Colonic mucosa (tissue), 4 donors: ENCODE measurements at regions not wholly inside any gene's neighbourhood (a gene's known extent, or its start where the extent isn't known, plus 50 kb on each side); places are given as distances from the start of the nearest gene placed in this dataset.

ENCODE experiments used
- DNase-seq: peaks from one replicate; pipeline ENCODE4 v3.0.0-alpha.2; 2020
- H3K27ac ChIP-seq: fragments of 200-600 bp; one replicate; pipeline ENCODE4 v1.8.0; 2021
- H3K27me3 ChIP-seq: fragments of 200-600 bp; one replicate; pipeline ENCODE4 v1.8.0; 2021
- H3K36me3 ChIP-seq: fragments of 200-600 bp; one replicate; pipeline ENCODE4 v1.8.0; 2021
- H3K4me1 ChIP-seq: fragments of 200-600 bp; one replicate; pipeline ENCODE4 v1.8.0; 2021; ENCODE audit warnings: mild to moderate bottlenecking
- H3K4me3 ChIP-seq: fragments of 200-600 bp; one replicate; pipeline ENCODE4 v1.8.0; 2021
- H3K9ac ChIP-seq, 2 donors: one replicate each; pipeline ENCODE4 v1.7.0; 2013; ENCODE audit warnings: control low read depth in 2 of 2, low read depth in 2 of 2, low read length in 2 of 2
- H3K9me3 ChIP-seq: fragments of 200-600 bp; one replicate; pipeline ENCODE4 v1.8.0; 2021
- intact Hi-C: fragments of 100-400 bp; cut with DNase I; formaldehyde crosslinking; loops from one replicate; pipeline ENCODE4 v1.14.1; 2022
- TF ChIP-seq, protein P1 (sequence below): fragments of 200-600 bp; IDR thresholded peaks from one replicate; pipeline ENCODE4 v1.8.0; 2022; ENCODE audit warnings: antibody characterized with exemption, mild to moderate bottlenecking
- donor health status: healthy.
- donor health status: DM: no; HTN: no; CAD: no.
- donor health status: DM: no; HTN: no; CAD: no.

DNA sequence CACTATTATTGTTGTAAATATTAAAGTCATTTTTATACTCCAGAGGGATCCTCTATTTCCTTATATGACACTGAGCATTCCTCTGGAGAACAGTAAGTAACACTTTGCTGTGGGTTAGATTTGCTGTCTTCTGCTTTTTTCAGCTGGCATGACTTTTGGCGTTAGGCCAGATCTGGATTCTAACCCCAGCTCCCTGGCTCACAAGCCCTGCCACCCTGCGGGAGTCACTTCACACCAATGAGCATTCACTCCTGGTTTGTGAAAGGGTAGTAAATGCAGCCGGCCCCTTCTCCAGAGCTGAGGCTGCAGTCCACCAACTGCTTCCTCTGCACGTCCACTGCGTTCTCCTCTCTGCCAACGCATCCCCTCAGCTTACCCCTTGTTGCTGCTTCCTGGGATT is 373.8 kb upstream of the RAB6C start:
- no peak overlapping the region for H3K4me3 ChIP-seq
- no peak overlapping the region for H3K9ac ChIP-seq
- DNase-seq = no peak
- TF ChIP-seq, protein P1, sequence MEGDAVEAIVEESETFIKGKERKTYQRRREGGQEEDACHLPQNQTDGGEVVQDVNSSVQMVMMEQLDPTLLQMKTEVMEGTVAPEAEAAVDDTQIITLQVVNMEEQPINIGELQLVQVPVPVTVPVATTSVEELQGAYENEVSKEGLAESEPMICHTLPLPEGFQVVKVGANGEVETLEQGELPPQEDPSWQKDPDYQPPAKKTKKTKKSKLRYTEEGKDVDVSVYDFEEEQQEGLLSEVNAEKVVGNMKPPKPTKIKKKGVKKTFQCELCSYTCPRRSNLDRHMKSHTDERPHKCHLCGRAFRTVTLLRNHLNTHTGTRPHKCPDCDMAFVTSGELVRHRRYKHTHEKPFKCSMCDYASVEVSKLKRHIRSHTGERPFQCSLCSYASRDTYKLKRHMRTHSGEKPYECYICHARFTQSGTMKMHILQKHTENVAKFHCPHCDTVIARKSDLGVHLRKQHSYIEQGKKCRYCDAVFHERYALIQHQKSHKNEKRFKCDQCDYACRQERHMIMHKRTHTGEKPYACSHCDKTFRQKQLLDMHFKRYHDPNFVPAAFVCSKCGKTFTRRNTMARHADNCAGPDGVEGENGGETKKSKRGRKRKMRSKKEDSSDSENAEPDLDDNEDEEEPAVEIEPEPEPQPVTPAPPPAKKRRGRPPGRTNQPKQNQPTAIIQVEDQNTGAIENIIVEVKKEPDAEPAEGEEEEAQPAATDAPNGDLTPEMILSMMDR = no peak
- H3K4me1 ChIP-seq = no peaks in the 10 kb centered on the region
- H3K9me3 ChIP-seq = no peaks in the 10 kb centered on the region
- no peaks in the 10 kb centered on the region for H3K27me3 ChIP-seq
- H3K27ac ChIP-seq = no peak overlapping the region
- intact Hi-C loops = no loop called here
- H3K36me3 ChIP-seq = no peaks in the 10 kb centered on the region

DNA sequence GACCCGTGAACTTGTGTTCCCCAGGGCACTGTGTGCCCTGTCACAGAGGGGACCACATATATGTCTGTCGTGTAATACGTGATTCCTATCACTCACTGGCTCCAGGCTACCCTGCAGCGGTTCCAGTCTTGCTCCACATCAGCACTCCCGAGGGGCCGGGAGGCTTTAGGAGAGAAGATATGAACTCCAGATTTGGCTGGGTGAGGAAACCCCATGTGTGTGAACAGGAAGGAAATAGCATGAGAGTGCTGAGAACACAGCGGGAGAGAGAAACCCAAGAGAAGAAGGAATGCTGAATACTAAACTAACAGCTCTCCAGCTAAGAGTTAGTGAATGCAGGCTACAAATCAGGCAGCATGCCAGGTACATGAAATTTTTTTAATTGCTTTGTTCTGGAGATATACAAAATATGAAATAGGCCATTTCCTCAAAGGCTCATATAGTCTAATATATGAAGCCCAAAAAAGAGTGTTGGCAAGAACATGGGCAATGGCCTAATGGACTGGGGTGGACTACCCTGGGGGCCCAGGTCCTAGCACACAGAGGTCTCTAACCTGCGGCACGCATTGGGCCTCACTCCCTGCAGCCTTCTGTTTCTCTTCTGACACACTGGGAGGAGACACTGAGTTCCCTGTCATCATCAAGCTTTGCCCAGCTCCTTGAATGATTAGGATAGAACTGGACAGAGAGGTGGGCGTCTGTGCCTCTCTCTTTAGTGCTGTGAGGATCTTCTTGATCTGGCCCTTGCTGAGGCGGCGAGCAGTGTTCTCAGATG is 372.8 kb upstream of the RAB6C start:
- intact Hi-C loops = no loop called here
- no peaks in the 10 kb centered on the region for H3K9me3 ChIP-seq
- no peaks in the 10 kb centered on the region for H3K36me3 ChIP-seq
- DNase-seq = no peak
- TF ChIP-seq, protein P1 = no peak
- no peak overlapping the region for H3K9ac ChIP-seq
- H3K27me3 ChIP-seq = no peaks in the 10 kb centered on the region
- no peak overlapping the region for H3K27ac ChIP-seq
- H3K4me3 ChIP-seq = no peak overlapping the region
- no peaks in the 10 kb centered on the region for H3K4me1 ChIP-seq

DNA sequence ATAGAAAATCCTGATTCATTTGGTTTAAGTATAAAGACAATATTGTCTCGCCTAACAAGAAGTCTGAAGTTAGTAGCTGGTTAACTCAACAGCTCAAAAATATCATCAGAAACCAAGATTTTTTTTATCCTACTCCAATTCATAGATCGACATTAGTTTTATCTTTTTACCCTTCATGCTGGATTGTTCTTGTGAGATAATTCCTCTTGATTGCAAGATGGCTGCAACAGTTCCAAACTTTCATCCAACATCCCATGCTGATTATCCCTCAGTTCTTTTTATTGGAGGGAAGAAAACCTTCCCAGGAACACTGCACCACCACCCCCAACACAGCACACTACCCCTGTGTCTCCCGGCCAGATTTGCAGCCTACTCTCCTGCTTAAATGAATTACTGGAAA is 370.2 kb upstream of the RAB6C start:
- no peak for DNase-seq

DNA sequence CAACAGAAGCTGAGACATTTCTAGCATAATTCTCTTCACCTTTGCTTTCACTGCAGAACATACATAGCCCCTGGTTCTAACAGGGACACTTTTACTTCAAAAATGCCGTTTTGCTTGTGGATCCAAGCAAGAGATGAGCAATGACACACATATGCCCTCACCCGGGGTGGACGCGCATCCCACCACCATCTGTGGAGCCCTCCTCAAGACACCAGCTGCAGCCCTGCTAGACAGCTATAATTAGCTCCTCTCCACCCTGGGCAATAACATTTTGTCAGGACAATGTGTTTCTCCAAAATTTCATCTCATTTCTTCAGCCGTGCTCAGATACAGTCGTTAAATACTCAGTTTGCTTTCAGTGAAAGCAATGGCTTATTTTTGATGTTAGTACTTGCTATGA is 368.7 kb upstream of the RAB6C start:
- H3K9me3 ChIP-seq = no peaks in the 10 kb centered on the region
- no peaks in the 10 kb centered on the region for H3K27me3 ChIP-seq
- TF ChIP-seq, protein P1 = no peak
- H3K4me1 ChIP-seq = no peaks in the 10 kb centered on the region
- H3K36me3 ChIP-seq = no peaks in the 10 kb centered on the region
- intact Hi-C loops = no loop called here
- H3K27ac ChIP-seq = no peak overlapping the region
- no peak overlapping the region for H3K9ac ChIP-seq
- DNase-seq = no peak
- H3K4me3 ChIP-seq = no peak overlapping the region

More for the DNA sequence above, 370.2 kb upstream of the RAB6C start:
- Histone ChIP-seq H3K9me3 (no peaks in the 10 kb centered on the region), H3K9ac (no peak overlapping the region), H3K4me1 (no peaks in the 10 kb centered on the region), H3K4me3 (no peak overlapping the region), H3K36me3 (no peaks in the 10 kb centered on the region), H3K27ac (no peak overlapping the region), H3K27me3 (no peaks in the 10 kb centered on the region)
- TF ChIP-seq, protein P1 = no peak
- intact Hi-C loops = no loop called here

DNA sequence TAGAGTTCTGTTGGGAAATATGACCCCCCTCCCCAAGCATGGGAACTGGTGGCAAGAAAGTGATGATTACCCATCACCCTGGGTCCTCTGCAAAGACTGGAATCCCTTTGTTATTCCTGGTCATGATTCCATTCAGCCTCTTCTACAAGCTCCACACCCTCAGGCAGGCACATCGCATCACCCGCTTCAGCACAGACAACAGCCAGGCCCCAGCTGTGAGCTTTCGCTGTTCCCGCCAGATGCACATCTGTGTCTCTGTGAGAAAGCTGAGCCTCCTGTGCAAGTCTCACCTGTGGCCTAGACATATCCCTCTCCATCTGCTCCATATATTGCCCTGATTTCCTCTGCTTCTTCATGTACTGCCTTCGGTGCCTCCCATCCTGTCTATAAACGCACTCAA is 368.0 kb upstream of the RAB6C start:
- intact Hi-C loops = no loop called here

More for the DNA sequence above, 368.0 kb upstream of the RAB6C start:
- H3K9ac ChIP-seq = no peak overlapping the region
- H3K27me3 ChIP-seq = no peaks in the 10 kb centered on the region
- no peak overlapping the region for H3K27ac ChIP-seq
- no peaks in the 10 kb centered on the region for H3K9me3 ChIP-seq
- H3K36me3 ChIP-seq = no peaks in the 10 kb centered on the region
- H3K4me1 ChIP-seq = no peaks in the 10 kb centered on the region
- no peak for DNase-seq
- H3K4me3 ChIP-seq = no peak overlapping the region
- TF ChIP-seq, protein P1 = no peak
